VCaP (cell line): ENCODE measurements at regions not wholly inside any gene's neighbourhood (a gene's known extent, or its start where the extent isn't known, plus 50 kb on each side); places are given as distances from the start of the nearest gene placed in this dataset.
"Not testable (repeated sequence)": the region's sequence is repeated elsewhere in the genome, so short reads cannot be mapped to it uniquely, and the experiment has no call there.

Source experiments
- H3K27ac ChIP-seq: fragments of 450-650 bp; 2 replicates; pipeline ENCODE4 v1.5.1; 2017
- CTCF ChIP-seq: fragments of 450-650 bp; conservative IDR thresholded peaks from 2 replicates; pipeline ENCODE4 v1.5.1; 2017; ENCODE audit warnings: mild to moderate bottlenecking, moderate library complexity

- H3K27ac ChIP-seq: no peak overlapping the region
- TF ChIP-seq CTCF: no peak
Measured at GRCh38 chrX:74111245-74111644, 192.7 kb upstream of the ZCCHC13 start.

DNA sequence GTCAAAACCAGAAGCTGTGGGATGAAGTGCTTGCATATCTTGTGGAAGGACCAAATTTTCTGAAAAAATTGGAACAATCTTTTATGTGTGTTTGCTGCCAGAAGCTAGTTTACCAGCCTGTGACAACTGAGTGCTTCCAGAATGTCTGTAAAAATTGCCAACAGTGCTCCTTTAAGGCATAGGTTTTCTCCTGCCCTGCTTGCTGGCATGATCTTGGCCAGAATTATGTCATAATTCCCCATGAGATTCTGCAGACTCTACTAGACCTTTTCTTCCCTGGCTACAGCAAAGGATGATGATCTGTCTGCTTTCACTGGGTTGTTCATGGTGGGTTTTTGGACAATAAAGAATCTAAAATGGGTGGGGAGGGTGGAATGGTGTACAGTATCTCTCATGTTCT lies 196.3 kb upstream of the ZCCHC13 start:
- TF ChIP-seq CTCF: no peak
- H3K27ac ChIP-seq: no peak overlapping the region

DNA sequence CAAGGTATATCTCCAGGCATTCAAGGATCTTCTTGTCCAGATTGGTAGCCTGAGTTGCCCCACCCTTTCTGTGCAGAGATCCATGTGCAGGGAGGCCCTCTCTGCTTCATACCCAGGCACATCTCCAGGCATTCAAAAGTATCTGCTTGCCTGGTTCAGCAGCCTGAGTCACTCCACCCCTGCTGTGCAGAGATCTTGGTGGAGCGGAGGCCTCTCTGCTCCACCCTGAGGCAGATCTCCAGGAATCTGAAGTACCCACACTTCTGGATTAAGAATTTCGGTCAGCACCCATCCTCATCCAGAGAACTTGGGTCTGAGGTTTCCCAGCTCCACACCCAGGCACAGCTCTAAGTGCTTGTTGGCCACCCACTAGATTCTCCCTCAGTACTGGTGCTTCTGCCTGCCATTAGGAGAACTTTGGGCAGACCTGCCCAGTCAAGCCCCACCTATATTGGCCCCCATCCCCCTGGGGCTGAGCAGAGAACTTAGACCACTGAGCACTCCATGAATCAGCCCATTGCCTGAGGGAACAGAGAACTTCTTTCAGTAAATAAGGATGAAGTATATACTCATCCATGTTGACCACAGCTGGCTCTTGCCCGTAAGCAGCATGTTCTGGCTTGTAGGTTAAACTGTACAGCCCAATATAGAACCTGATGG lies 199.5 kb upstream of the ZCCHC13 start:
- no peak for TF ChIP-seq CTCF
- no peak overlapping the region for H3K27ac ChIP-seq

GRCh38 chrX:74098407-74098806 lies 205.6 kb upstream of the ZCCHC13 start:
- H3K27ac ChIP-seq: not testable (repeated sequence)

DNA sequence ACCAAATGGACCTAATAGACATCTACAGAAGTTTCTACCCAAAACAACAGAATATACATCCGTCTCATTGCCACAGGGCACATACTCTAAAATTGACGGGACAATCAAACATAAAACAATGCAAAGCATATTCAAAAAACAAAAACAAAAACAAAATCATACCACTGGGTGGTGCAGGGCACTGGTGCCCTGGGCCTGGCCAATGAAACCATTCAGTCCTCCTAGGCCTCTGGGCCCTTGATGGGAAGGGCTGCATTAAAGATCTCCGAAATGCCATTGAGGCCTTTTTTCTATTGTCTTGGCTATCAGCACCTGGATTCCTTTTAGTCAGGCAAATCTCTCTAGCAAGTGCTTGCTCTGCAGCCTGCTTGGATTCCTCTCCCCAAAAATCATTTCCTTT lies 213.9 kb upstream of the ZCCHC13 start:
- no peak overlapping the region for H3K27ac ChIP-seq
- no peak for TF ChIP-seq CTCF

- H3K27ac ChIP-seq: no peak overlapping the region
- TF ChIP-seq CTCF: no peak
Measured at GRCh38 chrX:74085642-74086236, 218.2 kb upstream of the ZCCHC13 start.

DNA sequence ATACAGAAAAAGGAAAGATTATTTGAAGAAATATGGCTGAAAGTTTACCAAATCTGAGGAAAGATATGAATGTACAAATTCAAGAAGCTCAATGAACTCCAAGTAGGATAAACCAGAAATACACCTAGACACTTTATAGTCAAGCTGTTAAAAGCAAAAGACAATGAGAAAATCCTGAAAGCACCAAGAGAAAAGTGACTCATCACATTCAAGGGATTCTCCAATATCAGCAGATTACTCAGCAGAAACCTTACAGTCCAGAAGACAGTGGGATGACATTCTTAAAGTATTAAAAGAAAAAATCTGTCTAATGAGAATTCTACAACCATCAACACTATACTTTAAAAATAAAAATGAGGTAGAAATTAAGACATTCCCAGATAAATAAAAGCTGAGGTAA lies 223.8 kb upstream of the ZCCHC13 start:
- no peak overlapping the region for H3K27ac ChIP-seq
- no peak for TF ChIP-seq CTCF

GRCh38 chrX:74065831-74066390 lies 213.4 kb upstream of the XIST start:
- H3K27ac ChIP-seq: no peak overlapping the region
- no peak for TF ChIP-seq CTCF
